Ishikawa (cell line): ENCODE measurements at regions not wholly inside any gene's neighbourhood (a gene's known extent, or its start where the extent isn't known, plus 50 kb on each side); places are given as distances from the start of the nearest gene placed in this dataset.

Experiments used
- CEBPB ChIP-seq: IDR thresholded peaks from 2 replicates; pipeline ENCODE4 v1.6.1; 2012
- CREB1 ChIP-seq: IDR thresholded peaks from 2 replicates; pipeline ENCODE4 v1.6.1; 2012; ENCODE audit warnings: low read depth
- EGR1 ChIP-seq: IDR thresholded peaks from 2 replicates; pipeline ENCODE4 v1.6.1; 2012
- EP300 ChIP-seq: IDR thresholded peaks from 2 replicates; pipeline ENCODE4 v1.6.1; 2012; ENCODE audit warnings: borderline replicate concordance
- FOXM1 ChIP-seq: IDR thresholded peaks from 2 replicates; pipeline ENCODE4 v1.6.1; 2012; ENCODE audit warnings: low read depth, borderline replicate concordance
- NFIC ChIP-seq: IDR thresholded peaks from 2 replicates; pipeline ENCODE4 v1.6.1; 2012
- RAD21 ChIP-seq: IDR thresholded peaks from 2 replicates; pipeline ENCODE4 v1.6.1; 2012; ENCODE audit warnings: low read depth
- TAF1 ChIP-seq: IDR thresholded peaks from 2 replicates; pipeline ENCODE4 v1.6.1; 2012; ENCODE audit warnings: low read depth, mild to moderate bottlenecking
- TCF12 ChIP-seq: IDR thresholded peaks from 2 replicates; pipeline ENCODE4 v1.6.1; 2012; ENCODE audit warnings: low read depth
- TEAD4 ChIP-seq: IDR thresholded peaks from 2 replicates; pipeline ENCODE4 v1.6.1; 2012
- YY1 ChIP-seq: IDR thresholded peaks from 2 replicates; pipeline ENCODE4 v1.6.1; 2012; ENCODE audit warnings: low read depth
- ZBTB7A ChIP-seq: IDR thresholded peaks from 2 replicates; pipeline ENCODE4 v1.6.1; 2012; ENCODE audit warnings: low read depth
- TF ChIP-seq, protein P1 (sequence below): IDR thresholded peaks from 2 replicates; pipeline ENCODE4 v1.6.1; 2012
- TF ChIP-seq, protein P2 (sequence below): IDR thresholded peaks from 2 replicates; pipeline ENCODE4 v1.6.1; 2012
- TF ChIP-seq, protein P3 (sequence below): IDR thresholded peaks from 2 replicates; pipeline ENCODE4 v1.6.1; 2012; ENCODE audit warnings: low read depth, mild to moderate bottlenecking

DNA sequence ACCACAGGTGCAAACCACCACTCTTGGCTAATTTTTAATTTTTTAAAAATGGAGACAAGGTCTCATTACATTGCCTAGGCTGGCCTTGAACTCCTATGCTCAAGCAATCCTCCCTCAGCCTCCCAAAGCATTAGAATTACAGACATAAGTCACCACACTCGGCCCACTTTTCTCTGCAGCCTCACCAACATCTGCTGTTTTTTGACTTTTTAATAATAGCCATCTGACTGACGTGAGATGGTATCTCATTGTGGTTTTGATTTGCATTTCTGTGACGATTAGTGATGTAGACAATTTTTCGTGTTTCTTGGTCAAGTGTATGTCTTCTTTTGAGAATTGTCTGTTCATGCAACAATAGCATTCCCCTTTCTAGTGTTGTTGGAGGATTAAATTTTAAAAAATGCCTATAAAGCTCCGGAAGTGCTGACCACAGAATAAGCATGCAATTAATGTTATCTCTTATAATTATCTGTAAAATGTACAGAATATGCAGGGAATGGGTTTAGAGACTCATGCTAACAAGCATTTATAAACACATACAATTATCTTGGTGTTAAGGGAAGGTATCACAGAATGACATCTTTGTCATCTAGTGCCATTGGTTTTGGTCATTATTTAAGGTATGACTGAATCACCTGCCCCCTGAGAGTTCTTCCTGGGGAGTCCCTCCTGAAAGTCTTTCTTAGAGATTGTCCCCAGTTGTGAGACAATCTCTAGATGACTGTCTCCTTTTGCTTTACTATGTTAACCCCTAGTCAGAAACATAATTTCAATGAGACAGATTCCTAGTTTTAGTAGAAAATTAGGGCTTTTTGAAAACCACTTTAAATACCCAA is 118.5 kb upstream of the SERTM1 start:
- no peak for TF ChIP-seq YY1
- no peak for TF ChIP-seq TAF1
- no peak for TF ChIP-seq ZBTB7A
- no peak for TF ChIP-seq TEAD4
- no peak for TF ChIP-seq NFIC
- TF ChIP-seq, protein P1, sequence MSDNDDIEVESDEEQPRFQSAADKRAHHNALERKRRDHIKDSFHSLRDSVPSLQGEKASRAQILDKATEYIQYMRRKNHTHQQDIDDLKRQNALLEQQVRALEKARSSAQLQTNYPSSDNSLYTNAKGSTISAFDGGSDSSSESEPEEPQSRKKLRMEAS, result no peak
- no peak for TF ChIP-seq TCF12
- no peak for TF ChIP-seq RAD21

DNA sequence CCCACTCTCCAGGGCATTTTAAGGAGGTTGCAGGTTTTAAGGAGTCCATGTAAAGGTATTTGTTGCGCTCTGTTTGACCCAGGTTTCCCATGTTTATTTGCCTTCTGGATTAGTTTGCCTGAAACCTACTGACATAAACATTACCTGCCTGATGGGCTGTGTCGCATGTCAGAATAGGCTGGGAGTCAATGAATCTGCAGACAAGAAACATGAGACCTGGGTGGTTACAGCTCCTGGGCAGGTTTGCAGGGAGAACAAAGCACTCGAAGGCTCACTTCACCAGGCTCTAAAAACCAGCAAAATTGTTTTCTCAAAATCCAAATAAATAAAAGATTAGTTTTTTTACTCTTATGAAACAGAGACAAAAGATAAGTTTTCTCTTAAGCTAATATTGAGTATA is 114.4 kb upstream of the SERTM1 start:
- TF ChIP-seq, protein P2, sequence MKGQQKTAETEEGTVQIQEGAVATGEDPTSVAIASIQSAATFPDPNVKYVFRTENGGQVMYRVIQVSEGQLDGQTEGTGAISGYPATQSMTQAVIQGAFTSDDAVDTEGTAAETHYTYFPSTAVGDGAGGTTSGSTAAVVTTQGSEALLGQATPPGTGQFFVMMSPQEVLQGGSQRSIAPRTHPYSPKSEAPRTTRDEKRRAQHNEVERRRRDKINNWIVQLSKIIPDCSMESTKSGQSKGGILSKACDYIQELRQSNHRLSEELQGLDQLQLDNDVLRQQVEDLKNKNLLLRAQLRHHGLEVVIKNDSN, result no peak
- TF ChIP-seq YY1, result no peak
- no peak for TF ChIP-seq ZBTB7A
- no peak for TF ChIP-seq EGR1
- TF ChIP-seq TCF12, result no peak
- no peak for TF ChIP-seq TAF1
- TF ChIP-seq EP300, result no peak
- no peak for TF ChIP-seq NFIC
- TF ChIP-seq FOXM1, result no peak
- TF ChIP-seq, protein P3, sequence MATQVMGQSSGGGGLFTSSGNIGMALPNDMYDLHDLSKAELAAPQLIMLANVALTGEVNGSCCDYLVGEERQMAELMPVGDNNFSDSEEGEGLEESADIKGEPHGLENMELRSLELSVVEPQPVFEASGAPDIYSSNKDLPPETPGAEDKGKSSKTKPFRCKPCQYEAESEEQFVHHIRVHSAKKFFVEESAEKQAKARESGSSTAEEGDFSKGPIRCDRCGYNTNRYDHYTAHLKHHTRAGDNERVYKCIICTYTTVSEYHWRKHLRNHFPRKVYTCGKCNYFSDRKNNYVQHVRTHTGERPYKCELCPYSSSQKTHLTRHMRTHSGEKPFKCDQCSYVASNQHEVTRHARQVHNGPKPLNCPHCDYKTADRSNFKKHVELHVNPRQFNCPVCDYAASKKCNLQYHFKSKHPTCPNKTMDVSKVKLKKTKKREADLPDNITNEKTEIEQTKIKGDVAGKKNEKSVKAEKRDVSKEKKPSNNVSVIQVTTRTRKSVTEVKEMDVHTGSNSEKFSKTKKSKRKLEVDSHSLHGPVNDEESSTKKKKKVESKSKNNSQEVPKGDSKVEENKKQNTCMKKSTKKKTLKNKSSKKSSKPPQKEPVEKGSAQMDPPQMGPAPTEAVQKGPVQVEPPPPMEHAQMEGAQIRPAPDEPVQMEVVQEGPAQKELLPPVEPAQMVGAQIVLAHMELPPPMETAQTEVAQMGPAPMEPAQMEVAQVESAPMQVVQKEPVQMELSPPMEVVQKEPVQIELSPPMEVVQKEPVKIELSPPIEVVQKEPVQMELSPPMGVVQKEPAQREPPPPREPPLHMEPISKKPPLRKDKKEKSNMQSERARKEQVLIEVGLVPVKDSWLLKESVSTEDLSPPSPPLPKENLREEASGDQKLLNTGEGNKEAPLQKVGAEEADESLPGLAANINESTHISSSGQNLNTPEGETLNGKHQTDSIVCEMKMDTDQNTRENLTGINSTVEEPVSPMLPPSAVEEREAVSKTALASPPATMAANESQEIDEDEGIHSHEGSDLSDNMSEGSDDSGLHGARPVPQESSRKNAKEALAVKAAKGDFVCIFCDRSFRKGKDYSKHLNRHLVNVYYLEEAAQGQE, result no peak
- TF ChIP-seq RAD21, result no peak
- TF ChIP-seq CREB1, result no peak
- TF ChIP-seq CEBPB, result no peak
- TF ChIP-seq TEAD4, result no peak
- TF ChIP-seq, protein P1, result no peak

DNA sequence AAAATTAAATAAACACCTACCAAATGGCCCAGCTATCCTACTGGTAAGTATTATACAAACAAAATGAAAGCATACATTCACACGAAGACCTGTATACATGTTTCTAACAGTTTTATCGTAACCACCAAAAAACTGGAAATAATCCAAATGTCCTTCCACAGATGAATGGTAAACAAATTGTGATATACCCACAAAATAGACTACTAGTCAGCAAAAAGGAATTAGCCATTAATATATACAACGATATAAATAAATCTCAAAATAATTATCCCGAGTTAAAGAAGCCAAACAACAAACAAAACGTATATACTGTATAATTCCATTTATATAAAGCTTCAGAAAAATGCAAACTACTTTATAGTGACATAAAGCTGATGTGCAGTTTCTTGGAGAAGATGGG is 106.3 kb upstream of the SERTM1 start:
- TF ChIP-seq TCF12 (no peak), RAD21 (no peak), FOXM1 (no peak), CREB1 (no peak), NFIC (no peak), ZBTB7A (no peak), TEAD4 (no peak), EGR1 (no peak), EP300 (no peak), YY1 (no peak), TAF1 (no peak), CEBPB (no peak)
- TF ChIP-seq, protein P1, result no peak
- TF ChIP-seq, protein P3, result no peak
- TF ChIP-seq, protein P2, result no peak

DNA sequence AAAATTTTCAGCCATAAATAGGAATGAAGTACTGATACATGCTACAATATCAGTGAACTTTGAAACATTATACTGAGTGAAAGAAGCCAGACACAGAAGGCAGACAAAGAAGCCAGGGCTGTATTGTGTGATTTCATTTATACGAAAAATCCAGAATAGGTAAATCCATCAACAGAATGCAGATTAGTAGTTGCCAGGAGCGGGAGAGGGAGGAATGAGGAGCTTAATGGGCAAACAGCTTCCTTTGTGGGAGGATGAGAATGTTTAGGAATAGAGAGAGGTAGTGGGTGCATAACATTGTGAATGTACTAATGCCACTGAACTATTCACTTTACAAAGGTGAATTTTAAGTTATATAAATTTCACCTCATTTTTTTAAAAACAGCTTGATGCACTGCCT is 103.3 kb upstream of the SERTM1 start:
- TF ChIP-seq EGR1 (no peak), CREB1 (no peak), TEAD4 (no peak), TCF12 (no peak), EP300 (no peak), YY1 (no peak), FOXM1 (no peak), CEBPB (no peak)
- TF ChIP-seq, protein P1, result no peak
- TF ChIP-seq, protein P3, result no peak
